Limb (tissue), 2 donors: ENCODE measurements at regions not wholly inside any gene's neighbourhood (a gene's known extent, or its start where the extent isn't known, plus 50 kb on each side); places are given as distances from the start of the nearest gene placed in this dataset.

Experiments
- DNase-seq, 2 donors: peaks; one replicate each; pipeline ENCODE4 v3.0.0-alpha.2; 2016; ENCODE audit errors: extremely low spot score in 2 of 2

DNA sequence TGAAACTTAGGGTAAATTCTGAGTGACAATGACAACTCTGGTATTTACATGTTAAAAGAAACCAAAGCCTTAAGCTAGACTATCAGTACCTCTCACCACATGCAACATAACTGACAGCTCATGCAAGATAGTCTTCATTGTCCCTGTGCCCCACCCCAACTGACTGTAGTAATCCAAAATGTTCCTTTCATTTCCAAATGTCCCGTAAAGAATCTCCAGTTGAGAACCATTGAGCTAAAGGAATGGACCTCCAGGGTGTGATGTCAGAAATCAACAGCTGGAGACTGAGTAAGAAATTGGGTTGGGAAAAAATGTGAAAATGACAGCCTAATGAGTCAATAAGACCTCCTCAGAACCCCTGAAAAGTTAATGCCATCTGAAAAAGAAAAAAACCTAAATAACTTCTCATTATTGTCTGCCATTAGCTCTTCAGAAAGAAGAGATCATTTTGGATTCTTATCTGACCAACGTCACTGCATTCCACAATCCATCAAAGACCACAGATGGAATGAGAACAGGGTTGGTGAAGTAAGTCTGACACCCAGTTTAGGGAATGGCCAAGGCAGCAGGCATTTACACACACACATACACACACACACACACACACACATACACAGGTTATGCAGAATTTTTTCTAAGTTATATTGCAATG lies 51.7 kb upstream of the ACVR2A start:
- DNase-seq, result no peak

DNA sequence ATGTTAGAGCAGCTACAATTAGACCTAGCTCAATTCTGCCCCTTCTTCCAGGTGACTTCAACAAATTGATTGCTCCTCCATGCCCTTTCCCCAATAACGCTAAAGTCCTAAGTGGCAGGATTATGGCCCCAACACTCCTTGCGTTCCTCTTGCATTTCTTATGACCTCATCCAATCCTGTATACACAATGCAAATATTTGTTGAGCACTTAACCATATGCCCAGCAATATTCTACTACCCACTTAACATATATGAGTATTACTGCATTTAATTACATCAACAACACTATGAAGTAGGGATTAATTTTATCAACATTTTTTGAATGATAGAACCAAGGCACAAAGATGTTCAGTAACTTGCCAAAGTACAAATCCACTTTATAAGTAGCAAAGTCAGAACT lies 54.2 kb upstream of the ACVR2A start:
- no peak for DNase-seq

DNA sequence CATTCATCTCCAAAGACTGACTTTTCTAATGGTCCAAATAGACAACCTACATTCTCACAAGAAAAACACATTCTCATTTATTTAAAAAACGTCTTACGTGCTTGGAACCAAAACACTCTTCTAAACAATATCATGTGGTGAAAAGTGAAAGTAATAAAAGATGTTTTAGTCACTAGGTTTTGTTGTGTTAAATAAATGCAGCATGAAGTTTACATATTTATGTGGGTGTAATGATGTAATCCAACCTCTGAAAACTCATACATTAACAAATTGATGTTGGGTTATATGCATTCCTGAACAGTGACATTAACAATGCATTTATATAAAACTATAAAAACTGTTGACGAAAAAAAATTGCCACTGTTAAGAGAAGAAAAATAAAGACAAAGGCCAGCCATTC lies 55.1 kb upstream of the ACVR2A start:
- DNase-seq, result no peak

- DNase-seq, result no peak
Observed at GRCh38 chr2:147789287-147789686, 55.5 kb upstream of the ACVR2A start.

GRCh38 chr2:147782141-147782930 lies 62.5 kb upstream of the ACVR2A start:
- DNase-seq, result no peak

GRCh38 chr2:147779440-147779839 lies 65.4 kb upstream of the ACVR2A start:
- DNase-seq, result no peak

DNA sequence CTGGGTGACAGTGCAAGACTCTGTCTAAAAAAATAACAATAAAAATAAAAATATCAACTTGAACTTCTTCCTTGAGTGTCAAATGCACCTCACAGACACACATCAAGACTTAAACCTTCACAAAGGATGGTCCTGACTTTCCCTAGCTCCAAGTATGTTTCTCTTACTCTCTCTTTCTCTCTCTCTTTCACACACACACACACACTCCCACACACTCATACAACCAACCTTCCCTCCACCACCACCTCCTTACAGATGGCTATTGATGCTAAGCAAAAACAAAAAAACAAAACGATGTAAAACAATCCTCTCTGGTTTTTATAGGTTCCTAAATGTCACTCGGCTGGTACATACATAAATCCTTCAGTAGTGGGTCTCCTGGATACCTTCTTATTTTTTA lies 67.4 kb upstream of the ACVR2A start:
- no peak for DNase-seq

- no peak for DNase-seq
Observed at GRCh38 chr2:147774805-147775204, 70.0 kb upstream of the ACVR2A start.

- no peak for DNase-seq
Observed at GRCh38 chr2:147773479-147773878, 71.3 kb upstream of the ACVR2A start.

GRCh38 chr2:147772781-147773180 lies 72.0 kb upstream of the ACVR2A start:
- no peak for DNase-seq

- no peak for DNase-seq
Observed at GRCh38 chr2:147763861-147764260, 81.0 kb upstream of the ACVR2A start.

- DNase-seq, result no peak
Observed at GRCh38 chr2:147760984-147761383, 83.8 kb upstream of the ACVR2A start.

- no peak for DNase-seq
Observed at GRCh38 chr2:147759536-147759935, 85.3 kb upstream of the ACVR2A start.

GRCh38 chr2:147758821-147759220 lies 86.0 kb upstream of the ACVR2A start:
- DNase-seq, result no peak

- DNase-seq, result no peak
Observed at GRCh38 chr2:147756069-147756468, 88.8 kb upstream of the ACVR2A start.

DNA sequence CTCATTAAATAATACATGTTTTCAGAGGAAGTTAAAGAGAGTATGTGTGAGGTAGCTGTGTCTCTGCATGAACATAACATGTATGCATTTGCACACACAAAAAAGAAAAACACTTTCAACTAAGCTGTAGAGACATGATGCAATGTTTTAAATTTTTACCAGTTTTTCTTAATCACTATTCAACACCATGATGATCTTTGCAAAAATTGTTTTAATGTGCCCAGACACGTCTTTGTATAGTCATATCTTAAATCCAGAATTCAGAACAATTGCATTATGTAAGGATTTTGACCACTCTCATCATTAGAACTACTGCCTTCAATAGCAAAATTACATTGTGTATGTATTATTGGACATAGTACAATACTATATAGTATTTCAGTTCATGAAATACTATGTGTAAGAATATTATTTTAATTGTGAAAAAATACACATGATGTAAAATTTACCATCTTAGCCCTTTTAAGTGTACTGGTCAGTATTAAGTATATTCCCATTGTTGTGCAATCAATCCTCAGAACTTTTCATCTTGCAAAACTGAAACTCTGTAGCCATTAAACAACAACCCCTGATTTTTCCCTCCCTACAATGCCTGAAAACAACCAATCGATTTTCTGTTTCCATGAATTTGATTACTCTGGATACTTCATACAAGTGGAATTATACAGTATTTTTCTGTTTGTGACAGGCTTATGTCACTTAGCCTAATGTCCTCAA lies 104.5 kb upstream of the ACVR2A start:
- DNase-seq, result no peak

- DNase-seq, result no peak
Observed at GRCh38 chr2:147739508-147739907, 105.3 kb upstream of the ACVR2A start.

- no peak for DNase-seq
Observed at GRCh38 chr2:147718831-147719230, 126.0 kb upstream of the ACVR2A start.

DNA sequence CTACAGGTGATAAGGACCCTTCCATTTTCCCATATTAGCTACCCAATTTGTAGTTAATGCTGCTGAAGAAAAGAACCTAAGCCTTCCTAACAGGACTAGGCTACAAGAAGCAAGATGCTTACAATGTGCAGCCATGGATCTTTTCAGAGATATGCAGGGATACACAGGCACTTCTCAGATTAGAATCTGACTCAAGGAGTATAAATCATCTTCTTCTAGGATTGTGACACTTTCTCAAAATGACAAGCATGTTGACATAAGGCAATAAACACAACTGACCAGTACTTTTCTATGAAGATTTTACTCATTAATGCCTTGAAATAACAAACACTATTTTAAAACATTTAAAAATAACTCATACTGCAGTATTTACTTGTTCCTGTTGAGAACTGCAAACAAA lies 127.9 kb upstream of the ACVR2A start:
- DNase-seq, result no peak

DNA sequence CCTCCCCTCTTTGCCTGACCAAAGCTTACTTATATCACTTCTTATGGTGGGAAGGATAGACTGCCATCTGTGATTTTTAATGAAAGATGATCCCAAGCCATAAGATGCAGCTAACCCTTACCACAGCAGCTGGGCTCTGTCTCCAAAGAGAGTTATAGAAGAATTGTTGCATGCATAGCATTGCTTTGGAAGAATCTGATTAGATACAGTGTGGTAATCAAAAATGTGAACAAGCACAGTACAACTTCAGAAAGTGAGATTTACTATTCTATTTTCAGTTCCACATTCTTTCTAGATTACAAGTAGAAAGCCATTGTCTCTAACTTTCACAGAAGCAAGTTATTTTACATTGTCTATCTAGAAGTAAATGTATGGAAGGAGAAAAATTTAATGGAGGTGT lies 129.0 kb upstream of the ACVR2A start:
- DNase-seq, result peak in 1 of 2 donors; percentile 51

DNA sequence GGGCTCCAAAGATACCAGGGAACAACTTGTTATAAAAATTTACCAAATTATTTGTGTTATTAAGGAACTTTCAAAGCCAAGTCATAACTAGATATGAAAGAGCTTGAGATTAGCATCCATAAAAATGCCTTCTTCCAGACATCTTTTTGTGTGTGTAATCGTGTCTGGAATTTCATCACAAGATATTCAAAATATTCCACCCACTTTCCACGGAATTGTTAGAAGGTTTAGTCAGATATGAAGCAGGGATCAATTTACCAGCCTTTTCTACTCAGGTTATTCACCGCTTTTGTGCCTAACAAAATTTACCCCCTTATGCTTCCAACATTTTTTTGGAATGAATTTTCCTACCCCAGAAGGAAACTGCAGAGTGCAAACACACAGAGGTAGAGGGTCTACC lies 130.2 kb upstream of the ACVR2A start:
- DNase-seq, result no peak

GRCh38 chr2:147713349-147713748 lies 131.5 kb upstream of the ACVR2A start:
- DNase-seq, result no peak

- DNase-seq, result no peak
Observed at GRCh38 chr2:147712051-147712450, 132.8 kb upstream of the ACVR2A start.
